Vagina (tissue), 2 donors: ENCODE measurements at regions not wholly inside any gene's neighbourhood (a gene's known extent, or its start where the extent isn't known, plus 50 kb on each side); places are given as distances from the start of the nearest gene placed in this dataset.

Experiments
- CTCF ChIP-seq, 3 experiments: fragments of 450-650 bp in 2 of 3; fragments of 200-600 bp in 1 of 3; sonication (generic) in 1 of 3; IDR thresholded peaks; one replicate each; pipeline ENCODE4 v1.5.1; 2017 to 2019; ENCODE audit warnings: antibody characterized with exemption in 3 of 3, mild to moderate bottlenecking in 2 of 3, moderate library complexity in 2 of 3
- POLR2A ChIP-seq, 2 donors: fragments of 450-650 bp; IDR thresholded peaks; one replicate each; pipeline ENCODE4 v1.6.1; 2017; ENCODE audit warnings: antibody characterized with exemption in 2 of 2, mild to moderate bottlenecking in 2 of 2, moderate library complexity in 2 of 2

- TF ChIP-seq CTCF (IDR thresholded peaks at IDR 0.05) (no peak), POLR2A (IDR thresholded peaks at IDR 0.05) (no peak)
These were observed 152.9 kb upstream of the E2F7 start for GRCh38 chr12:77218278-77218677.
